Effector memory CD8-positive, alpha-beta T cell (primary cell): ENCODE measurements at regions not wholly inside any gene's neighbourhood (a gene's known extent, or its start where the extent isn't known, plus 50 kb on each side); places are given as distances from the start of the nearest gene placed in this dataset.
"Not testable (repeated sequence)": the region's sequence is repeated elsewhere in the genome, so short reads cannot be mapped to it uniquely, and the experiment has no call there.

Experiments
- ATAC-seq: fragments of 150-1000 bp; cut with Tn5 transposase; replicated peaks from 2 replicates; pipeline ENCODE4 v1.10.0; 2021; ENCODE audit warnings: mild to moderate bottlenecking, moderate library complexity
- DNase-seq, 3 experiments: peaks; one replicate each; pipeline ENCODE4 v3.0.0; 2021
- H3K27ac Mint-ChIP-seq, 2 donors: one replicate each; pipeline ENCODE4 v1.8.0; 2022; ENCODE audit warnings: mild to moderate bottlenecking in 2 of 2, mixed read lengths in 2 of 2, moderate library complexity in 2 of 2
- H3K27me3 Mint-ChIP-seq, 2 donors: one replicate each; pipeline ENCODE4 v1.8.0; 2022; ENCODE audit warnings: mixed read lengths in 2 of 2
- H3K36me3 Mint-ChIP-seq: one replicate; pipeline ENCODE4 v1.8.0; 2022; ENCODE audit warnings: mild to moderate bottlenecking, moderate library complexity, mixed read lengths; ENCODE audit not compliant: insufficient read depth
- H3K4me1 Mint-ChIP-seq, 2 donors: one replicate each; pipeline ENCODE4 v1.8.0; 2022; ENCODE audit warnings: low read depth in 2 of 2, mixed read lengths in 2 of 2
- H3K4me3 Mint-ChIP-seq, 2 donors: one replicate each; pipeline ENCODE4 v1.8.0; 2022; ENCODE audit warnings: mild to moderate bottlenecking in 2 of 2, mixed read lengths in 2 of 2, moderate library complexity in 2 of 2
- H3K9me3 Mint-ChIP-seq, 2 donors: one replicate each; pipeline ENCODE4 v1.8.0; 2022; ENCODE audit warnings: mixed read lengths in 2 of 2

DNA sequence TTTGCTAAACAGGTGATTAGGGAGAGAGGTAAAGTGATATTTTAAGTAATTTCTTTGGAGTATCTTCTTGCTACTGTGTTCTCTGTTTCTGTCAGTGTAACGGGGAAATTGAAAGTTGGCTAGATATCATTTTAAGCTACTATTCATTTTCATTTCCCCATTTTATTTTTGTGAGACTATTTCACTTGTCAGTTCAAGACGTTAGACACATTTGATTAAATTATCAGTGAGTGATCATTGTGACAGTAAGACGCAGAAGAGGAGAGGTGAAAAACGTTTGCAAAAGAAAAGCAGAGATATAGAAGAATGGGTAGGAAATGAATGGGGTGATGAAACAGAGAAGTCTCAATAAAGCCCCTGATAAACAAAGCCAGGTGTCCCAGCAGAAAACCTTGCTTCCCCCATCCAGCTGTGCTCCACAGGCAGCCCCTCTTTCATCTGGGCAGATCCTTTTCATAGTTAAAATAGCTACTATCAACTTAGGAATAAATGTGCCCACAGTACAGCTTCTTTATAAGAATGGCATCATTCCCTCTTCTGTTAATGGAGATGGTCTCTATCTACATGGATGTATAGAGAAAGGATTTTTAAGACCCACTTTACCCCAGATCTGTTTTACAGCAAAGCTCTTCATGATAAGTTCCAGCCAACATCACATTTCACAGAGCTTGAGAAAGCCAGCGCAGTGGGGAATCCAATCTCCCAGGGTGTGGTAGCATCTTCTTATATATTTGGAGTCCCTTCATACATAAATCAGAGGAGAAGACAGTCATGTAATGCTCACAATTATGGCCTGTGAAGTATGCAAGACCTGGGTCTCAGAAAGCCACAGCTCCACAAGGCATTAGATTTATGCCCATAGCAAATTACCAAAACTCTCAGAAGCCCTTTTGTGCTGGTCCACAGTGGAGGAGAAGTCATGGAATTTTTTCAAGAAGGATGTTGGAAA is 138.1 kb upstream of the ITGB1 start:
- Mint-ChIP-seq H3K9me3 (peaks cover 0 to 2% of the 10 kb centered on the region in 2 donors), H3K27ac (no peak overlapping the region), H3K27me3 (no peaks in the 10 kb centered on the region), H3K4me3 (no peak overlapping the region), H3K4me1 (peaks cover 17 to 26% of the 10 kb centered on the region in 2 donors), H3K36me3 (no peaks in the 10 kb centered on the region)
- ATAC-seq (no peak), DNase-seq (no peak)

DNA sequence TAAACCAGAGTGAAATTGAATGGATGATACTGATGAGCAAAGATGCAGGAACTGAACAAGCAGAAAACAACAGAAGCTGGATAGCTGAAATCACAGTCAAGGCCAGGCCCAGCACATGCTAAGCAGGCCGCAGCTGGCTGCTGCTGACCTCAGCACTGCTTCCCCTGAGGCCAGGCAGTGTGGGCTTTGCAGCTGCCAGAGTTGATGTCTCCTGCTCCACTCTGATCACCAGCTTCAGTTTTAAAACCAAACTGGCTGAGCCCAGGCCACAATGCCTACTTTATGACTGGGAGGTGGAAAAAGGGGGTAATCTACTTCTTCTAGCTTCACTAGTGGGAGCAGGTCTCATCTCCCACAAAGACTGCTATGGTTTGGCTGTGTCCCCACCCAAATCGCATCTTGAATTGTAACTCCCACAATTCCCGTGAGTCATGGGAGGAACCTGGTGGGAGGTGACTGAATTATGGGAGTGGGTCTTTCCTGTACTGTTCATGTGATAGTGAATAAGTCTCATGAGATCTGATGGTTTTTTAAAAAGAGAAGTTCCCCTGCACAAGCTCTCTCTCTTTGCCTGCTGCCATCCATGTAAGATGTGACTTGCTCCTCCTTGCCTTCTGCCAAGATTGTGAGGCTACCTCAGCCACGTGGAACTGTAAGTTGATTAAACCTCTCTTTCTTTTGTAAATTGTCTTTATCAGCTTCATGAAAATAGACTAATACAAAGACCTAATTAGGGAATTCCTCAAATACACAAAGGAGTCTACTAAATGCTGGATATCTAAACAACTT is 136.4 kb upstream of the ITGB1 start:
- no peak overlapping the region for H3K27ac Mint-ChIP-seq

DNA sequence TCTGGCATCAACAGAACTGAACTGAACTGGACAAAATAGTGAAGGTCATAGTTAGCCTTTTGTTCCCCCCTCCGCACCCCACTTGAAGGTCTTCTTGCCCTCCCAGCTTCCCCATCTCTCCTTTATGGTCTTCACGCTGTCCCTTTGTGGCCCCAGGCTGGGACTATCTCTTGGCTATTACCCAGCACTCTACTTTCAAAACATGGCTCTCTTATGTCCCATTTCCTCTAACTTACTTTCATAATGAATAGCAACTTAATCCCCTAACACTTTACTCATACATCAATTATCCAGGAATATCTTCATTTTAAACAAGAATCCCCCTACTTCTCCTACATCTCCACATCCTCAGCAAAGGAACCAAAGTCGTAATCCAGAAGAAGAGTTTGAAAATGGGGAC is 135.3 kb upstream of the ITGB1 start:
- Mint-ChIP-seq H3K27me3 (no peaks in the 10 kb centered on the region), H3K27ac (no peak overlapping the region), H3K36me3 (no peaks in the 10 kb centered on the region), H3K9me3 (peaks cover 2 to 4% of the 10 kb centered on the region in 2 donors), H3K4me3 (no peak overlapping the region), H3K4me1 (peaks cover 4 to 12% of the 10 kb centered on the region in 2 donors)
- DNase-seq = no peak
- ATAC-seq = no peak

More for the DNA sequence above, 136.4 kb upstream of the ITGB1 start:
- Mint-ChIP-seq H3K4me3 (no peak overlapping the region), H3K27me3 (no peaks in the 10 kb centered on the region), H3K36me3 (no peaks in the 10 kb centered on the region), H3K9me3 (peaks cover 0 to 2% of the 10 kb centered on the region in 2 donors), H3K4me1 (peaks cover 10 to 22% of the 10 kb centered on the region in 2 donors)
- no peak for ATAC-seq
- no peak for DNase-seq

DNA sequence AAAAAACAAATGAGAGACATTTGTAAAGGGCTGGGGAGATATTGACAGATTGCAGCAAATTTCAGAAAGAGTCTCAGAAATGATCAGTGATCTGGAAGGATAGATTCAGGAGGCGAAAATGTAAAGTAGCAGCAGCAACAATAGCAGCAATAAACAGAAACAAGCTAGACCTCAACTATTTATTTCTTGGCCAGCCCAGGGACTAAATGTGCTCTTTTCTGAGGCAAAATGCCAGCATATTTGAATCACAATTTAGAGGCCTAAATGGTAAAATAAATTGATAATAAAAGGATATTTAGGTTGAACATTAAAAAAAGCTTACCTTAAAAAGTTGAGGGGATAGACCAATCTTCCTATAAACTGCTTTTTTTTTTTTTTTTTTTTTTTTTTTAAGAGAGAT is 134.6 kb upstream of the ITGB1 start:
- ATAC-seq (no peak), DNase-seq (no peak)
- H3K27me3 Mint-ChIP-seq = no peaks in the 10 kb centered on the region
- H3K4me1 Mint-ChIP-seq = peaks cover 7 to 12% of the 10 kb centered on the region in 2 donors
- H3K36me3 Mint-ChIP-seq = no peaks in the 10 kb centered on the region
- H3K4me3 Mint-ChIP-seq = no peak overlapping the region
- H3K9me3 Mint-ChIP-seq = peaks cover 5 to 12% of the 10 kb centered on the region in 2 donors
- no peak overlapping the region for H3K27ac Mint-ChIP-seq

DNA sequence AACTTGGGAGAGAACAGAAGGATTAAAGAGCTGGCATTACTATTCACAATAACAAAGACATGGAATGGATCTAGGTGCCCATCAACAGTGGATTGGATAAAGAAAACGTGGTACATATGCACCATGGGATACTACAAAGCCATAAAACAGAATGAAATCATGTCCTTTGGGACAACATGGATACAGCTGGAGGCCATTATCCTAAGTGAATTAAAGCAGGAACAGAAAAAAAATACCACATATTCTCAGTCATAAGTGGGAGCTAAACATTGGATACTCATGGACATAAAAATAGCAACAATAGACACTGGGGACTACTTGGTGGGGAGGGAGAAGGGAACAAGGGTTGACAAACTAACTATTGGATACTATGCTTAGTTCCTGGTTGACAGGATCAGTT is 133.2 kb upstream of the ITGB1 start:
- ATAC-seq (no peak), DNase-seq (no peak)
- Mint-ChIP-seq H3K27me3 (no peaks in the 10 kb centered on the region), H3K27ac (no peak overlapping the region), H3K9me3 (peaks cover 5 to 14% of the 10 kb centered on the region in 2 donors), H3K36me3 (no peaks in the 10 kb centered on the region), H3K4me3 (no peak overlapping the region), H3K4me1 (peaks cover 11 to 14% of the 10 kb centered on the region in 2 donors)

DNA sequence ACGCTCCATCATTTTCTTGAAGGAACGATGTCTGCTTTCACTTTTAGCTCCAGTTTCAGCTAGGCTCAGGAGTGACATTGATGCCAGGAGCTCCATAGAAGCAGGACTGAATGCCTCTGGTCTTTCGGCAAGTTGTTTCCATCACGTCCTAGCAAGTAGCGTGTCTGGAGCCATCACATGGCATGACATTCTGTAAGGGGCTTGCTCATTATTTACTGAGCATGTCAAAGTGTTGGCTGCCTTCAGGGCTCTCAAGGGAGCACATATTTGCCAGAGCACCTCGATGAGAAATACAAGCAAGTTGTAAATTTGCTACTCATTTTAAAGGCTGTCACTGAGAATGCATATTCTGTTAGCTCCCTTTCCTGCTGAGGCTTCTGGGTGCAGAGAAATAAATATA is 131.0 kb upstream of the ITGB1 start:
- H3K27ac Mint-ChIP-seq = peak overlapping the region in 1 of 2 donors; percentile 70
- H3K4me3 Mint-ChIP-seq = no peak overlapping the region
- no peak for DNase-seq
- ATAC-seq = no peak
- H3K9me3 Mint-ChIP-seq = peaks cover 3 to 14% of the 10 kb centered on the region in 2 donors
- no peaks in the 10 kb centered on the region for H3K27me3 Mint-ChIP-seq
- H3K36me3 Mint-ChIP-seq = no peaks in the 10 kb centered on the region
- H3K4me1 Mint-ChIP-seq = peaks cover 17 to 19% of the 10 kb centered on the region in 2 donors

DNA sequence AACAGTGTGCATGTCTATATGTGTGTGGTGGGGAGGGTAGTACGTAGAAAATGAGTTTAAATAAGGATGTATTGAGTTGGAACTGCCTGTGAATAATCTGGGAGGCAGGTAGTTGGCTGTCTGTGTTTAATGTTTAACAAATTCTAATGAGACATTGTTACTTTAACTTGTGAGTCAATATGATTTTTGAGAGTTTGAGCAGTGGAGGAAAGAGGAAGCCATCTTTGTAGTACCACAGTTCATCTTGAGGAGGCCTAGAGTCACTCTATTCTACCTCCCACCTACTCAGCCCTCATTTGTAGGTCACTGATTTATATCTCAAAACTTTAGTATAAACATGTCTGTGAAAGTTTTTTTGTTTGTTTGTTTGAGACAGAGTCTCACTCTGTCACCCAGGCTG is 129.9 kb upstream of the ITGB1 start:
- H3K4me3 Mint-ChIP-seq = peak overlapping the region; percentile 3 to 49
- ATAC-seq (no peak), DNase-seq (no peak)
- H3K27ac Mint-ChIP-seq = peak overlapping the region; percentile 2 to 70
- H3K36me3 Mint-ChIP-seq = no peaks in the 10 kb centered on the region
- H3K27me3 Mint-ChIP-seq = no peaks in the 10 kb centered on the region
- peaks cover 3 to 14% of the 10 kb centered on the region in 2 donors for H3K9me3 Mint-ChIP-seq
- H3K4me1 Mint-ChIP-seq = peaks cover 17 to 19% of the 10 kb centered on the region in 2 donors

DNA sequence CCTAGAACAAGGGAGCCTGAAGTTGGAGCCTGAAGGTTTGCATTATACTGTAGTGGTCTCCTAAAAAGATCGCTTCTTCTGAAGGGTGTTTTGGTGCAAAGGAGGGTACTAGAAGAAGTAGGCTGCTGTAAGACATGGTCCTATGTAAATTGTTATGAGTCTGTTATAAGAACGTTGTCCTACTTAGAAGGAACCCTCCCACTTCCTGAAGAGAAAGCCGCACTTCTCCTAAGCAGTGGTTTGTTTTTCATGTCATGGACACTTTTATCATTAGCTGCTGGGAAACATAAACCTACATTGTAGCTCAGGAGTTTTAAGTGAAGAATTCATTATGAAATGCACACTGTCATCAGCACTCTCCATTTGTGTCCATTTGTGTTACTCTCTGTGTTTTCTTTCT is 129.1 kb upstream of the ITGB1 start:
- peak overlapping the region; percentile 2 to 70 for H3K27ac Mint-ChIP-seq
- peak overlapping the region; percentile 3 to 49 for H3K4me3 Mint-ChIP-seq
- DNase-seq (no peak), ATAC-seq (peak; percentile 76)
- H3K4me1 Mint-ChIP-seq = peaks cover 17 to 19% of the 10 kb centered on the region in 2 donors
- H3K36me3 Mint-ChIP-seq = no peaks in the 10 kb centered on the region
- peaks cover 3 to 14% of the 10 kb centered on the region in 2 donors for H3K9me3 Mint-ChIP-seq
- no peaks in the 10 kb centered on the region for H3K27me3 Mint-ChIP-seq

DNA sequence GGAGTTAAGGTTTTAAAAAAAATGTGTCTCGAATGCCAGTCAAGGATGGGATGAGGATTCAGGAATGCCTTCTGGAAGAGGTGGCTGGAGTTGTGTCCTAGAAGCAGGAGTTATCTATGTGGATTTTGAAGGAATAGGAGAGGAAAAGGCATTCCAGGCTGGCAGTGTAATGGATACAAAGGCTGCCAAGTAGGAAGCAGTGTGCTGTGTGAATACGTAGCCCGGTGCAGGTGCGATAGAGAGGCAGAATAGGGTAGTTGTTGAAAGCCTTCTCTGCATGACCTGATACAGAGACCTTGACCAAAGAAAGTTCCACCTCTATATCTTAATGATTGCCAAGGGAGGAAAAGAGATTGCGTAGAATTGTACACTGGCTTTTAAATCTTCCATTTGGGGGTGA is 128.1 kb upstream of the ITGB1 start:
- Mint-ChIP-seq H3K27me3 (no peaks in the 10 kb centered on the region), H3K27ac (peak overlapping the region in 1 of 2 donors; percentile 7), H3K9me3 (peaks cover 3 to 14% of the 10 kb centered on the region in 2 donors), H3K36me3 (no peaks in the 10 kb centered on the region), H3K4me1 (peaks cover 17 to 19% of the 10 kb centered on the region in 2 donors), H3K4me3 (no peak overlapping the region)
- no peak for ATAC-seq
- DNase-seq = no peak

DNA sequence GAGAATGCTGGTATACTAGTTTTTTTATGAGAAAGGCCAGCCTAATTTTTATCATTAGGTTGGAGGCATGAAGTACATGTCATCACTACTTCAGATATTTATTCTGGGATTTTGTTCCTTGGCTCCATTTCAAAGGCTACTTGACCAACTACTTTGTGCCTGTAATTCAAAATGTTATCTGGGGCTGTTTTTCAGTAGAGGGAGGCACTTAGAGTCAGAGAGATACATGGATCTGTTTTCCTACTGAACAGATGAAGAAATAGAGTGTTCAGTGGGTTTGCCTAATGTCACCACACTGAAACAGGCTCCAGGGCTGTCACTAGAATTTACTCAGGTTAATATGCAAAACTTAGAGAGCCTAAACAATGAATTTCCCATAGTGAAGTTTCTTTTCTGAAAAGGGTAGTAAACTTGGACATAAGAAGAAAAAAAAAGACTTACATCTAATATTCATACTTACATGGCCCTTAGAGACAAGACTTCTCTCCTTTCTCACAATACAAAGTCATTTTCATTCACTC is 127.3 kb upstream of the ITGB1 start:
- Mint-ChIP-seq H3K9me3 (peaks cover 3 to 14% of the 10 kb centered on the region in 2 donors), H3K36me3 (no peaks in the 10 kb centered on the region), H3K4me3 (no peak overlapping the region), H3K27ac (no peak overlapping the region), H3K4me1 (peaks cover 17 to 19% of the 10 kb centered on the region in 2 donors), H3K27me3 (no peaks in the 10 kb centered on the region)
- DNase-seq = no peak
- ATAC-seq = no peak

DNA sequence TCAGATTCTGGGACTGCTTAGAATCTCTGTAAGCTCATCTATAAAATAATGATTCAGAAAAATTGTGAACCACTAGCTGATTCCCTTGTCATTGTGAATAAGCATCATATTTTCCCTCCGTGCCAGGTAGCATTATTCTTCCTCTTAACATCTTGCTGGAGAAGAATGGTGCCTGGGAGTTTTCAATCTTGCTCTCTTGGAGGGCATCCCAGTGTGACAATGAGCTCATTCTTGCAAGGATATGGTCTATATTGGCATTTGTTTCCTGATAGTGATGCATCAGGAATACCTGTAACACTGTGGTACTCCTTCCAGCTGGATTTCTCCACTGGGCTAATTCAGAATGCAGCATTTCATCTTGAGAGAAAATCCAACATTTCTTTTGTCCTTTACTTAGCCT is 126.4 kb upstream of the ITGB1 start:
- no peak overlapping the region for H3K27ac Mint-ChIP-seq
- no peaks in the 10 kb centered on the region for H3K27me3 Mint-ChIP-seq
- ATAC-seq = no peak
- no peak overlapping the region for H3K4me3 Mint-ChIP-seq
- H3K9me3 Mint-ChIP-seq = peaks cover 3 to 14% of the 10 kb centered on the region in 2 donors
- DNase-seq = no peak
- H3K4me1 Mint-ChIP-seq = peaks cover 17% of the 10 kb centered on the region in 2 donors
- H3K36me3 Mint-ChIP-seq = no peaks in the 10 kb centered on the region

DNA sequence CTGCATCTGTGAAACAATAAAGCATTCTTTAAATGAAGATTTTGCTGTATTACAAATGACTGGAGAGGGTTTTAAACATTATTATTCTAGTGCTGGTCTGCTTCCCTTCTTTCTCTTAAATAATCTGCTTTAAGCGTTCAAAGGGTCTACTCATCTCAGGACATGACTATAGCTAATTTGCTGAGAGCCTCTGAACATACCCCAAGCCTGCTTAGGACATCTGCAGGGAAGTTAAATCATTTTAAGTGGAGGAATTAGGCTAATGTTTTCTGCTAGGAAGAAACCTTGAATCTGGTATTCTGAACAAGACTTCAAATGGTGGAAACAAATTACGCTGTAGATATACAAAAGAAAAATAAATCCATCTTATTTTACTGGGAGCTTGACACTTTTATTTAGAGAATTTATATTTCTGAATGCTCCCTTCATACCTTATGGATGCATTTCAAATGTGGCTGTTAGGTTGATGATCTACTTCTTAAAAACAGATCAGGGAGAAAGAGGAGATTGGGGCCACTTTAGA is 124.4 kb upstream of the ITGB1 start:
- H3K4me1 Mint-ChIP-seq = peaks cover 11 to 13% of the 10 kb centered on the region in 2 donors
- H3K27me3 Mint-ChIP-seq = no peaks in the 10 kb centered on the region
- H3K4me3 Mint-ChIP-seq = no peak overlapping the region
- no peaks in the 10 kb centered on the region for H3K36me3 Mint-ChIP-seq
- peaks cover 0 to under 1% of the 10 kb centered on the region in 2 donors for H3K9me3 Mint-ChIP-seq
- no peak overlapping the region for H3K27ac Mint-ChIP-seq
- ATAC-seq (no peak), DNase-seq (no peak)

DNA sequence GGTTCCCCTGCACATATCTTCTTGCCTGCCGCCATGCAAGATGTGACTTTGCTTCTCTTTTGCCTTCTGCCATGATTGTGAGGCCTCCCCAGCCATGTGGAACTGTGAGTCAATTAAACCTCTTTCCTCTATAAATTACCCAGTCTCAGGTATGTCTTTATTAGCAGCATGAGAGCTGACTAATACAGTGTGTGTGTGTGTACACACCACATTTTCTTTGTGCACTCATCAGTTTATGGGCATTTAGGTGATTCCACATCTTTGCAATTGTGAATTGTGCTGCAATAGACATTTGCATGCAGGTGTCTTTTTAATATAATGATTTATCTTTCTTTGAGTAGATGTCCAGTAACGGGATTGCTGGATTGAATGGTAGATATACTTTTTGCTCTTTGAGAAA is 122.4 kb upstream of the ITGB1 start:
- H3K9me3 Mint-ChIP-seq, H3K27me3 Mint-ChIP-seq, H3K36me3 Mint-ChIP-seq, H3K4me3 Mint-ChIP-seq, ATAC-seq, H3K4me1 Mint-ChIP-seq, DNase-seq, H3K27ac Mint-ChIP-seq: not testable (repeated sequence)
